ENCODE measurements at regions not wholly inside any gene's neighbourhood (a gene's known extent, or its start where the extent isn't known, plus 50 kb on each side); places are given as distances from the start of the nearest gene placed in this dataset.

GRCh38 chr21:43302769-43303168, 124.2 kb downstream of the SIK1 start:
- TF ChIP-seq CTCF (IDR thresholded peaks at IDR 0.05; ENCODE audit: insufficient read depth, low read depth, low read length, missing control alignments), result no peak
- no peak overlapping the region for H3K4me3 ChIP-seq (ENCODE audit: low read depth, low read length)
- no peak for DNase-seq (ENCODE audit: low read depth)

- DNase-seq (ENCODE audit: low read depth), result no peak
- no peak for TF ChIP-seq CTCF (IDR thresholded peaks at IDR 0.05; ENCODE audit: insufficient read depth, low read depth, low read length, missing control alignments)
- H3K4me3 ChIP-seq (ENCODE audit: low read depth, low read length), result no peak overlapping the region
These were observed 124.8 kb downstream of the SIK1 start for GRCh38 chr21:43302062-43302700.

- H3K4me3 ChIP-seq (ENCODE audit: low read depth, low read length), result no peak overlapping the region
- no peak for DNase-seq (ENCODE audit: low read depth)
- no peak for TF ChIP-seq CTCF (IDR thresholded peaks at IDR 0.05; ENCODE audit: insufficient read depth, low read depth, low read length, missing control alignments)
These were observed 125.4 kb downstream of the SIK1 start for GRCh38 chr21:43301409-43302061.

- no peak for DNase-seq (ENCODE audit: low read depth)
- no peak overlapping the region for H3K4me3 ChIP-seq (ENCODE audit: low read depth, low read length)
- no peak for TF ChIP-seq CTCF (IDR thresholded peaks at IDR 0.05; ENCODE audit: insufficient read depth, low read depth, low read length, missing control alignments)
These were observed 126.2 kb downstream of the SIK1 start for GRCh38 chr21:43300496-43301408.

GRCh38 chr21:43299441-43300277, 127.3 kb downstream of the SIK1 start:
- no peak for DNase-seq (ENCODE audit: low read depth)
- H3K4me3 ChIP-seq (ENCODE audit: low read depth, low read length), result no peak overlapping the region
- no peak for TF ChIP-seq CTCF (IDR thresholded peaks at IDR 0.05; ENCODE audit: insufficient read depth, low read depth, low read length, missing control alignments)
